MM.1S (cell line): ENCODE measurements at regions not wholly inside any gene's neighbourhood (a gene's known extent, or its start where the extent isn't known, plus 50 kb on each side); places are given as distances from the start of the nearest gene placed in this dataset.

Experiments used
- CTCF ChIP-seq: fragments of 300-600 bp; sonication (generic); IDR thresholded peaks from 2 replicates; pipeline ENCODE4 v1.5.1; 2016; ENCODE audit warnings: antibody characterized with exemption, low read length, mixed read lengths
- EZH2 ChIP-seq: fragments of 300-600 bp; sonication (generic); optimal IDR thresholded peaks from 2 replicates; pipeline ENCODE3; 2017; ENCODE audit warnings: low read depth, mild to moderate bottlenecking, antibody characterized with exemption, low read length, mixed read lengths
- EZH2phosphoT487 ChIP-seq: fragments of 300-600 bp; sonication (generic); IDR thresholded peaks from 2 replicates; pipeline ENCODE4 v1.6.1; 2018; ENCODE audit warnings: antibody characterized with exemption, low read length

- TF ChIP-seq CTCF (no peak), EZH2phosphoT487 (no peak), EZH2 (no peak)
Observed at GRCh38 chr4:137853424-137853823, 321.1 kb upstream of the PCDH18 start.
